SU-DHL-6 (cell line): ENCODE measurements at regions not wholly inside any gene's neighbourhood (a gene's known extent, or its start where the extent isn't known, plus 50 kb on each side); places are given as distances from the start of the nearest gene placed in this dataset.

Experiments used
- EZH2phosphoT487 ChIP-seq: fragments of 200-600 bp; sonication (generic), shearing (Covaris generic); conservative IDR thresholded peaks from 2 replicates; pipeline ENCODE4 v1.6.1; 2018; ENCODE audit warnings: mild to moderate bottlenecking, antibody characterized with exemption, low read length, moderate library complexity, mixed read lengths
- TF ChIP-seq, protein P1 (sequence below): fragments of 200-600 bp; sonication (generic); IDR thresholded peaks from one replicate; pipeline ENCODE4 v1.5.1; 2017; ENCODE audit warnings: antibody characterized with exemption, mild to moderate bottlenecking, low read length, moderate library complexity; ENCODE audit not compliant: insufficient read depth, poor library complexity, severe bottlenecking

DNA sequence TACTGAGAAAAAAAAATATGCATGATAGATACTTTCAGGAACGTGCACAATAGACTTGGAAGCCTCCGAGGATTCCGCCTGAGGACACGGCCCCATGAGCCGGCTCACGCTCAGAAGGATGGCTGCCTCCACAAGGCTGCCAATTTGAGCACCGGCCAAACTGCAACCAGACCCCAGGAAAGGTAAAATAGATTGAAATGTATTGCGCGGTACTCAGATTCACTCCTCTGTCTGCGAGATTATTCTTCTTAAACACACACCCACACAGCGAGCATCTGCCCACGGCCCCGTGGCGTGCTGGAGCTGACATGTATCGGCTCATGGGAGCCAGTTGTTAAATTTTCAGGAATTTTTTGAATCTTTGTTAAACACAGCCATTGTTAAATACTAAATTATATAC, 653.2 kb upstream of the MKI67 start:
- TF ChIP-seq, protein P1, sequence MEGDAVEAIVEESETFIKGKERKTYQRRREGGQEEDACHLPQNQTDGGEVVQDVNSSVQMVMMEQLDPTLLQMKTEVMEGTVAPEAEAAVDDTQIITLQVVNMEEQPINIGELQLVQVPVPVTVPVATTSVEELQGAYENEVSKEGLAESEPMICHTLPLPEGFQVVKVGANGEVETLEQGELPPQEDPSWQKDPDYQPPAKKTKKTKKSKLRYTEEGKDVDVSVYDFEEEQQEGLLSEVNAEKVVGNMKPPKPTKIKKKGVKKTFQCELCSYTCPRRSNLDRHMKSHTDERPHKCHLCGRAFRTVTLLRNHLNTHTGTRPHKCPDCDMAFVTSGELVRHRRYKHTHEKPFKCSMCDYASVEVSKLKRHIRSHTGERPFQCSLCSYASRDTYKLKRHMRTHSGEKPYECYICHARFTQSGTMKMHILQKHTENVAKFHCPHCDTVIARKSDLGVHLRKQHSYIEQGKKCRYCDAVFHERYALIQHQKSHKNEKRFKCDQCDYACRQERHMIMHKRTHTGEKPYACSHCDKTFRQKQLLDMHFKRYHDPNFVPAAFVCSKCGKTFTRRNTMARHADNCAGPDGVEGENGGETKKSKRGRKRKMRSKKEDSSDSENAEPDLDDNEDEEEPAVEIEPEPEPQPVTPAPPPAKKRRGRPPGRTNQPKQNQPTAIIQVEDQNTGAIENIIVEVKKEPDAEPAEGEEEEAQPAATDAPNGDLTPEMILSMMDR = no peak
- no peak for TF ChIP-seq EZH2phosphoT487
